Forelimb muscle (tissue), 1 donor: ENCODE measurements at regions not wholly inside any gene's neighbourhood (a gene's known extent, or its start where the extent isn't known, plus 50 kb on each side); places are given as distances from the start of the nearest gene placed in this dataset.

Source experiments
- DNase-seq: peaks from one replicate; pipeline ENCODE4 v3.0.0-alpha.2; 2013; ENCODE audit warnings: low read depth

DNA sequence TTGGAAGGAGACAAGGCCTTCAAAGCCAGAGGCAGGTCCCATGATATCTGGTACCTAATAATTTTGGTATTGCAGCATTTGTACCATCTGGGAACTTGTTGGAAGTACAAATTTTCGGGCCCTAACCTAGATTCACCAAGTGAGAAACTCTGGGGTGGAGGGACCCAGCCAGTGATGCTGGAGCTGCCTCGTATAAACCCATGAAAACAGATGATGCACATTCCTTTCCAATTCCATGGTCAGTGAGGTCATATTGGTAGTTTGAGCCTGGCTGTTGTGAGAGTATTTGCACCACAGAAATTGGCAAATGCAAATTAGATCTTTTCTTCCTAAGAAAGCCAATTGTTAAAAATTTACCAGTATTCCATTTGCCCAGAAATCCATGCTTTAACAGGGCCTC lies 269.6 kb upstream of the PLXNA2 start:
- no peak for DNase-seq

DNA sequence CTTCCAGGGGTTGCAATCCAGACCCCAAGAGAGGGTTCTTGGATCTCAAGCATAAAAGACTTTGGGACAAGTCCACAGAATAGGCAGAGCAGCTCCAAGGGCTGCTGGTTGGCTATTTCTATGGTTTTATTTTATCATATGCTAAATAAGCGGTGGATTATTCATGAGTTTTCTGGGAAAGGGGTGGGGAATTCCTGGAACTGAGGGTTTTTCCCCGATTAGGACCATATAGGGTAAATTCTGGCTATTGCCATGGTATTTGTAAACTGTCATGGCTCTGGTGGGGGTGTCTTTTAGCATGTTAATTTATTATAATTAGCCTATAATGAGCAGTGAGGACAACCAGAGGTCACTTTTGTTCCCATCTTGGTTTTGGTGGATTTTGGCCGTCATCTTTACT lies 270.9 kb upstream of the PLXNA2 start:
- DNase-seq, result no peak

DNA sequence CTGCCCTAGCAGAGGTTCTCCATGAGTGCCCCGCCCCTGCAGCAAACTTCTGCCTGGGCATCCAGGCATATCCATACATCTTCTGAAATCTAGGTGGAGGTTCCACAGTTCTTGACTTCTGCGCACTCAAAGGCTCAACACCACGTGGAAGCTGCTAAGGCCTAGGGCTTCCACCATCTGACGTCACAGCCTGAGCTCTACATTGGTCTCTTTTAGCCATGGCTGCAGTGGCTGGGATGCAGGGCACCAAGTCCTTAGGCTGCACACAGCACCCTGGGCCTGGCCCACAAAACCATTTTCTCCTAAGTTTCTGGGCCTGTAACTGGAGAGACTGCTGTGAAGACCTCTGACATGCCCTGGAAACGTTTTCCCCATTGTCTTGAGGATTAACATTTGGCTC lies 272.6 kb upstream of the PLXNA2 start:
- DNase-seq, result no peak

DNA sequence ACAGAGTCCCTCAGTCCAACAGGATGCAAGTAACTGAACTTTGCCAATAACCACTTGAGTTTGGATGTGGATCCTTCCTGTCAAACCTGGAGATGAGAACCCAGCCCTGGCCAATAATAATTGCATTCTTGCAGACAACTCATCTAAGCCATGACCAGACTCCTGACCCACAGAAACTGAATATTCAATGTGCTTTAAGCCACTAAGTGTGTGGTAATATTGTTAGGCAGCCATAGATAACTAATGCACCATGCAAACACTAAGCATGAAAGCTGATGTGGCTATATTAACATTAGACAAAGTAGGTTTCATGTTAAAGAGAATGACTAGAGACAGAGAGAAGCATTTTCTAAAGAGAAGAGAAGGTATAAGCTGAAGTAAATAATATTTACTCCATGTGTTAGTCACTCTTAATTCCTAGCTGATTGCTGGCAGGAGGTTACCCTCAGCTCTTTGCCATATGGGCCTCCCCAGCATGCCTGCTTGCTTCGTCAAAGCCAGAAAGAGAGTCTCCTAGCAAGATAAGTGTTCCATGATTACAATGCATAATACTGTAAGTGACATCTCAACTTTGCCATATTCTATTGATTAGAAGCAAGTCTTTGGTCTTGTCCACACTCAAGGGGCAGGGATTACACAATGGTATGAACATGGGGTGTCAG lies 276.4 kb upstream of the PLXNA2 start:
- DNase-seq, result no peak

DNA sequence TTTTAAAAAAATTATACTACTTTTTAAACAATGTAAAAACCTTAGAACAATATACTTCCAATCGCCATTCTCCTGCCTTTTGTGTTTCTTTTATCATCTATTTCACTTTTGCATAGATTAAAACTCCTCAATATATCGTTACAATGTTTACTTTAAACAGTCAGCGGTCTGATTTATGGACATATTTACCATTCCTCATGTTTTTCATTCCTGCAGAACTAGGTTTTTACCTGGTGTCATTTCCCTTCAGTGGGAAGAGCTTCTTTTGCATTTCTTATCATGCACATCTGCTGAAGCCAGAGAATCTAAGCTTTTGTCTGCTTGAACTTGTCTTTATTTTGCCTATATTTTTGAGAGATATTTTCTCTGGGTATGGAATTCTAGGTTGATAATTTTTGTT lies 277.4 kb upstream of the PLXNA2 start:
- DNase-seq, result no peak

DNA sequence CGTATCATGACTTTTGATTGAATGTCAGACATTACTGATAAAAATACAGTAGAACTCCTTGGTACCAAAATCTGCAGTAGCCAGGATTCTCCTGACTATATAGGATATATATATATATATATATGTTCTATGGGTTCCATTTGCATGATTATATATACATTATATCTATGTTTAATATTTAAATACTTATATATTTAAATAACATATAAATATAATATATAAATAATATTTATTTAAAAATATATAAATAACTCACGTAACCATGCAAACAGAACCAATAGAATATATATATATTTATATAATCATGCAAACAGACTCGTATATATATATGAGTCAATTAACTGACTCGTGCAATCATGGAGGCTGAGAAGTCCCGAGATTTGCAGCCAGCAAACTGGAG lies 278.8 kb upstream of the PLXNA2 start:
- DNase-seq, result no peak

DNA sequence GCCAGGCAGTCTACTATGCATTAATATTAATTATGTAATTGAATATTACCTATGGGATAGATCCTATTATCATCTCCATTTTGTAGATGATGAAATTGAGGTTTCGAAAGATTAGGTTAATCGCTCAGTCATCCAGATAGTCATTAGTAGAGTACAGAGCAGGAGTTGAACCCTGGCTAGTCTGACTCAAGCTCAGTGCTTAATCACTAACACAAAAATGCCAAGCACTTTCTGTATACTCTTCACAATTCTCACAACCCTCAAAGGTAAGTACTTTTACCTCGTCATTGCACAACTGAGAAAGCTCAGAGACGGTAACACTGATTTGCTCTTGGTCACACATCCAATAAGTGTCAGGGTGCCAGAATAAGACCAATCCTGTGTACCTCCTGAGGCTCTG lies 280.2 kb upstream of the PLXNA2 start:
- no peak for DNase-seq

DNA sequence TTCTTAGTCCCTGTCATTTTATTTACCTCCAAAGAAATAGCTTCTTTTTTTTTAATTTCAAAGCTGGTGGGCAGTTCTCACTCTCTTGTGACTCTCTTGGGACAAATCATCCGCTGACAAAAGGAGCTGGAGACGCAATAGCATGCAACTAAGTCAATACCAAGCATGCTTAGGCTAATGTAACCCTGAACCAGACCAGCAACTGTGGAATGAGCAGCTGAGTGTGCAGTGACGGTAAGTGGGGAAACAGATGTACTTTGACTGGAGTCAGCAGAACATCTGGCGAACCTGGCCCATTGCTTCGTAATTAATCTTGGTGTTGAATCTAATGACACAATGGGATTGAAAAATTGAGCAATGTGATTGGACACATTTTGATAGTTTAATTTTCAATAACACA lies 280.7 kb upstream of the PLXNA2 start:
- no peak for DNase-seq

DNA sequence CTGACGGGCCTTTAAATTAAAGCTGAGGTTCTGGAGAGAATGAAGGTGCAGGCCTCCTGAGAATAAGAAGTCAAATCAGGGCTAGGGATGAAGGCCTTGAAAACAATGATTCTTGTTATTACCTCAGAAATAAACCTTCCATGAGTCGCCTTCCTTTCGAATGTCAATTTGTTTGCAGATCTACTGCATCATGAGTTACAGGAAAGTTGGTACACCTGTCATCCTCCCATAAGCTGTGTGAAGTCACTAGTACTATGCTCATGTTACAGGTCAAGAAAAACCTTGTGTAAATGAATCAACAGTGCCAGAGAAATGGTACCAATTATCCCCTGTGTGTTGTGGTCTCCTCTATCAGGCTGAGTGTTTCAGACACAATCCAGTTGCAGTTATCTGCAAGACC lies 281.2 kb upstream of the PLXNA2 start:
- no peak for DNase-seq

DNA sequence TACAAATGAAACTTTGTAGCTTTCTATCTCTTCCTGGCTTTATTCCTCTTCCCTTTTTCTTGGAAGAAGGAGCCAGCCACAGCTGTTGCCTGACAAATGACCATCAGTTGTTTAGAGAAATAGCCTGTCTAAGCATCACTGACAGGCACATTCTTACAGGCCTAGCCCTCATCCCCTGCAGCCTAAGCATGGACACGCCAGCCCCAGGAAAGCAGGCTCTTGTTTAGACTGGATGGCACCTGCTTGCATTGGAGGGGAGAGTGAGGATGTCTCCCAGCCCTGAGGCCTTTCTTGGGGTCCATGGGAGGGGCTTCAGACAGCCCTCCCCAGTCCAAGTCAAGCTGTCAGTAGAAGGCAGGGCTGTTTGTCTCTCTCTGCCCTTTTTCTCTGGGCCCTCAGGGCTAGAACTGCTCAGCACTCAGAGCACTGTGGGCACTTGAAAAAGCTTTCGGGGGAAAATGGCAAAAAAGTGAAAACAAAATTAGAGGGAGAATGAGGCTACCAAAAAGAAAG lies 282.5 kb upstream of the PLXNA2 start:
- DNase-seq, result no peak

DNA sequence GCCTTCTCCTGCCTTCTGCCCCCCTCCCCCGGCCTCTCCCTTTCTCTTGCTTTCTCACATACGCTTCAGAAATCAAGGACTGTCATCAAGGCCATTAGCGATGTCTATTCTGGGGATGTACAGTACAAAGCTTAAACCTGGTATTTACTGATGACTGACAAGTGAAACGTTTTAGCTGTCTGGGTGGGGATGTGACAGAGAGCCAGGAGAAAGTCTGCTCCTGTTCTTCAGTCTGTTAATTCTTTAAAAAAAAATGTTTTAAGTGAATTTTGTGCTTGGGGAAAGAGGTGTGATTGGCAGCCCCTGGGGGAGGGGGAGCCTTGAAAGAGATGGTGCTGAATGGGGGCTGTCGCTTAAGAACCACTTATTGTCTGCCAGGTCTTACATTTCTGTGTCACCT lies 283.0 kb upstream of the PLXNA2 start:
- DNase-seq, result no peak

DNA sequence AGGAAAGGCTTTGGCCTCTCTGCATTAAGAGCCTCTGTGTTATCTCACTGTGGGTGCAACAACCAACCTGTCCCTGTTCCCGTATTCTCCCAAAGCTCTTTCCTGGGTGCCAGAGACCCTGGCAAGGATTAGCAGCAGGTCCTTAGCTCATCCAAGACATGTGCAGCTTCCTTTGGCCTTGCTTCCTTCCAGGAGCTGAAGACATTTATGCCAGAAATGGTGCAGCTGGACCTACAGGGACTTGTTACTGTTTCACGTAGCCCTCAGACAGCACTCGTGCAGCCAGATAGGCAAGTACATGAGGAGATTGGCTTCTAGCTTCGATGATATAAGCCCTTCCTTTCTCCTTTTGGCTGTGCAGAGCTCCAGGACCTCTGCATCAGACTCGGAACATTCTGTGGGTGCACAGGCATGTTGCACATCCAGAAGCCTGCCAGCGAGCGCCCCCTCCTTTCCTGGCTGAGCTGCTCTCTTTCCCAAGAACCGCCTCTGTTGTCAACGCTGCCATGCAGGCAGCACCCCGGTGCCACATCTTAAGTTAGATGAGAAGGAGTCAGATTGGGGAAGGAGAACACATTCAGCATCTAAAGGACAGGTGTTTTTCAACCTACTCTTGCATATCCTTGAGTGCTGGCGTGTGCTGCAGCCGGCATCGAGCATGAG lies 284.5 kb upstream of the PLXNA2 start:
- no peak for DNase-seq

DNA sequence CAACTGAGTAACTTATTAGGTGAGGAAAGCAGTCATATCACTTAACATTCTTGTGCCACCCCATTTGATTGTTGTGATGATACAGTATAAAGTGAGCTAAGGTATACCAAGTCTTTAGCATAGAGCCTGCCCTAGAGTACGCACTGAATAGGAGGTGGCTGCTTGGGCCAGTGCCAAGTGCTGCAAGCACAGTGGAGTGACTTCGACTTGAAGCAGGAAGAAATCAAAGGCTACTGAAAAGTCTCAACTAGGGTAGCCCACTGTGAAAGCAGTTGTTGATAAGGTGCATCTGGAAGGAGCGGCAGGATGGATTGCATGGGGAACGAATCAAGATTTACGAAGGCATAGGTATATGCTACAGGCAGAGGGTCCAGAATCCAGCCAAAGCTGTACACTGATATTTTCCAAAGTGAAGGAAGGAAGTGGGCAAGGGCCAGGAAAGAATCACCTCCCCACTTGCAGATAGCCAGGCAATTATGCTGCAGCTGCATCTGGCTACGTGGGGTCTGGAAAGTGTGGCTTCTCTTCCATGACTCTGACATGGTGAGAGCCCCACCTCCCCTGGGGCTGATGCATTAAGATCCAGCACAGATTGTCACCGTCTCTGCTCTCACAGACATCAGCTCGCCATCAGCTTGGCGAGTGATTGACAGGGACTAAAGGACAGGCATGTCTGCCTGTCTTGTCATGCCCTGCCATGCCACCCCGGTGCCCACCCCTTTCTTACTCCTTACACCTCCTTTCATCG lies 287.0 kb upstream of the PLXNA2 start:
- DNase-seq, result no peak

DNA sequence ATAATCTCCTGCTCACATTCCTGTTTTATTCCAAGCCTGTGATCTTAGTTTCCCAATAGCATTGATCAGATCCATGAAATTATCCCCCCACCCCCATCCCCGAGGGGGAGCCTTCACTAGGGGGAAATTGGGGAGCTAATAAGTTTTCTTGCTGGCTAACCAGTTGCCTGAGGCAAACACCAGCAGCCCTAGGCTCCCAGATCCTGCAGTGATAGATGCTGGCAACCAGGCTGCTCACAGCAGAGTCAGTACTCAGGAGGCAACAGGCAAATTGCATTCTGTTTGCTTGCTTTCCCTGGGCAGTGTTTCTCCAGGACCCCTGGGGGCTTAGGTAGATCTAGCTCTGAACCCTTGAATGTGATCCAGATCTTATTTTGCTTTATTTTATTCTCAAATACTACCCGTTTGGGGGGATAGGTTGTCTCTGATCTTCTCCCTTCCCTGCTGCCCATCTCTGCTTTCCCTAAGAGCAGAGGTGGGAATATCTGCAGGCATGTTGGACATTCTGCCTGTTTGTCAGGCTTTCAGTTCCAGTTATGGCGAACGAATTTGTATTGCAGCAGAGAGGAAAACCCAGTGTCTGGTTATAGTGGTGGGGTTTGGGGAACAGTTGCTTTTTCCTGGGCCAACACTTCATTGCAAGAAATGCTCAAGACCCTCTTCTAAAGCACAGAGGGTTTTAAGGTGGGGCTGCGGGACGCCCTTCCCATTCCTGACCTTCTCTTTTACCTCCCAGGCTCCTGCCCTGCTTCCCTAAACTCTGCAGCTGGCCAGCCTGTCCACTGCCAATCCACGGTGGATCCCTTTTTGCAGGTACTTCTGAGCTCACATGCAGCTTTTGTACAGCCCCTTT lies 289.8 kb upstream of the PLXNA2 start:
- no peak for DNase-seq

DNA sequence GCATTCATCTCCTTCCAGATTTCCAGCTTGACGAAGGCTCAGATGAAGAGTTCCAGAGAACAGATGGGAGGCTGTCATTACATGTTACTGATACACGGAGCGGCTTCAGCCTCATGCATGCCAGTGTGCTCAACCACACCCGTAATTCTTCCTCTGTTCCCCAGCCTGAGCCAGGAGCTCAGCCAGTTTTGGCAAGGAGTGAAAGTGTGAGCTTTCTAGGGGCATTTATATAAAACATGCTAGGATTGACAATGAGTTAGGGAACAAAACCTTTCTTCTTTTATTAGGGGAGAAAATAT lies 290.4 kb upstream of the PLXNA2 start:
- no peak for DNase-seq

DNA sequence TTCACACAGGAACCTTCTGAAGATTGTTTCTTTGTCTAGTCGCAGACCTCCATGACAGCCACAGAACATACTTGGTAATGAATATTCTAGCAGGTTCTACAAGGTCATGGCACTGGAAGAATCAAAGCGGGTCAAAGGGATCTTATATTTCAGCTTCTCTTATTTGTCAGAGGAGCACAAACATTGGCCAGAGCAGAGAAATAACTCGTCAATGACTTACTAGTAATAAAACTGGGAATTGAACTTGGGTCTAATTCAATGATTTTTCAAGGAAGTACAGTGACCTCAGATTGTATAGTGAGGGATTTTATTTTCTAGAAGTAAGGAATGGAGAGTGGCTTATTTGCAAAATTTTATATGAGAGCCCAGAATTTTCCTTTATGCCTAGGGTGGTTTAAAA lies 290.8 kb upstream of the PLXNA2 start:
- no peak for DNase-seq

DNA sequence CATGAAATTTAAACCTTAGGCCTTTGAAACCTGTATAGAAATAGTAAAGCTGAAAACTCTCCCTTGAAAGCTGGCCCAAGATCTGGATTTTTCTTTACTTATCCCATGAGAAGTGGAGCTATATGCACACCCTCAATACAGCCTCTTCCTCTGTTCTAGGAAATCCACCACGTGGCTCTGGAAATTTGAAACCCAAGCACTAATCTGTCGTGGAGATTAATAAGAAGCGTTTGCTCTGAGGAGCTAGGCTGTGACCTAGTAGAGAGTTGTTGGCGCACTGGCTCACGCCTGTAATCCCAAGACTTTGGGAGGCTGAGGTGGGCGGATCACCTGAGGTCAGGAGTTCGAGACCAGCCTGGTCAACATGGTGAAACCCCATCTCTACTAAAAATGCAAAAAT lies 291.3 kb upstream of the PLXNA2 start:
- no peak for DNase-seq

DNA sequence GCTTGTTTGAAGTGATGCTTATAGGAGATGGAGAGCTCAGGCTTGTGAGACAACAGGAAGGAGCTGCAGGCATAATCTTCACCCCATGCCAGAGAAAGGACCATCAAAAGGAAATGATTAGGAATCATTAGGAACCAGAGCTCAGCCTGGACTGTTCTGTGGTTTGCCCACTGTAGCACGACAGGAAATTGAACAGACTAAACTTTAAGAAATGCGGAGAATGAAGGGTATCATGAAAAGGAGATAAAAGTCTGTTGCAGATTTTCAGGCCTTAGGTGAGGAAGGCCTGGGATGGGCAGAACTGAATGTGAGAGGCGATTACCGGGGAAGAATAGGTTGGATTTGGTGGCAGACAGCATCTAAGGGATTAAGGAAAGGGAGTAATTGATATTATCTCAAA lies 292.0 kb upstream of the PLXNA2 start:
- no peak for DNase-seq

DNA sequence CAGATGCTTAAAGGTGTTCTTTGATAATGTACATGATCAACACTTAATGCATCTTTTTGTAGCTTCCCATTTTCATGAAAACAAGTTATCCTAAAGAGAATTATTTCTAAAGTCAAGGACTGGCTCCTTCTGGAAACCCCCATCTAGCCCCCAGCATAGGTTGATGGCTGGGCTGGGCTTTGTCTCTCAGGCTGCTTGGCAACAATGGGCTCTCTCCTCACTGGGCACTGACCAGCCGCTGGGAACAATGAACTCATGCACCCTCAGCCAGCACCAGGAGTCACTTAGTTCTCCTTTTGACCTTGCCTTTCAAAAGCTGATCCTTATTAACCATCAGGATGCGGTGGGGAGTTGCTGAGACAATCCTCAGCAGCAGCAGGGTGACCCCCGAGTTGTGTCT lies 293.0 kb upstream of the PLXNA2 start:
- no peak for DNase-seq

DNA sequence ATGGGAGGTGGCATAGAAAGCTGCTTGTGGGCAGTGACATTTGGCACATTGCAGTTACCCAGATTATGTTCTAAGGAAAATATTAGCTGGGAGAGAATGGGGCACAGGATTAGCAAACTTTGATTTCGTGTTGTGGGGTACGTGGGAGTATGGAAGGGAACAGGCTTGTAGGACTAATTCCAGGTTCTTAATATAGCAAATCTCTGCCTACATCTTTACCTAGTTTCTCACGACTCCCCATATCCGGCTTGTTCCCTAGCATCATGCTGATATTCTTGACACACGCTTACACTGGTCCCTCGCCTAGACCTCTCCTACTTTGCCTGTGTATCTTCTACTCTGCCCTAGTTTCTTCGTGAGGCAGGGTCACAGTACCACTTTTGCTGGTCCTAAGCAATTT lies 293.9 kb upstream of the PLXNA2 start:
- DNase-seq, result no peak

DNA sequence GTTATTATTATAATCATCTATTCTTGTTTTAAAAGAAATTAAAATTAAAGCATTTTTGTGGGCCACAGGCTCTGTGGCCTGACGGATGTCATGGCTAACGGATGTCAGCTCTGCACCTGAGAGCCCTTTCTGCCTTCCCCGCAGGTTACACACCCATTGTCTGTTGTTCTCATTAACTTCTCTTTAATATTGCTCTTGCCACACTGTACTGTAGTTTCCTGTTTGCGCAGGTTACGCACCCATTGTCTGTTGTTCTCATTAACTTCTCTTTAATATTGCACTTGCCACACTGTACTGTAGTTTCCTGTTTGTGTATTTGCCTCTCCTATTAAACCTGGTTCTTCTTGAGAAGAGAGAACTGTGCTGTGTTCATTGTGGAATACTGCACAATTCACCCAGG lies 294.4 kb upstream of the PLXNA2 start:
- DNase-seq, result no peak

DNA sequence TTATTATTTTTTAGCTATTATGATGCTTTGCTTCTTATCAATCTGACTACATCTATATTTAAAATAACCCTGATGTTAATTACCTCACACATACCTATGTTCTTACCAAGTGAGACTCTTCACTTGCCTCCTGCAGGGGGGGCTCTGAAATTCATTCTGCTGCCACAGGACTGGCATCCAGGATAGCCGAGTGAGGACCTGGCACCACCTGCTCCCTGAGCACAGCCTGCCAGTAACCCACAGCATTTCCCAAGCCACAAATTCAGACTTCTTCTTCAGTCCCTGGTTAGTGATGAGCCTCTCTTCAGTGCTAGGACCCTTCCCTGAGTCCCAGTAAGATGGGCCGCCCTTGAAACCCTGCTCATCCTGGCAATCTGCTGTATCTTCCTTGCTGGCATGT lies 296.5 kb upstream of the PLXNA2 start:
- DNase-seq, result no peak
